ENCODE measurements at regions not wholly inside any gene's neighbourhood (a gene's known extent, or its start where the extent isn't known, plus 50 kb on each side); places are given as distances from the start of the nearest gene placed in this dataset.

DNA sequence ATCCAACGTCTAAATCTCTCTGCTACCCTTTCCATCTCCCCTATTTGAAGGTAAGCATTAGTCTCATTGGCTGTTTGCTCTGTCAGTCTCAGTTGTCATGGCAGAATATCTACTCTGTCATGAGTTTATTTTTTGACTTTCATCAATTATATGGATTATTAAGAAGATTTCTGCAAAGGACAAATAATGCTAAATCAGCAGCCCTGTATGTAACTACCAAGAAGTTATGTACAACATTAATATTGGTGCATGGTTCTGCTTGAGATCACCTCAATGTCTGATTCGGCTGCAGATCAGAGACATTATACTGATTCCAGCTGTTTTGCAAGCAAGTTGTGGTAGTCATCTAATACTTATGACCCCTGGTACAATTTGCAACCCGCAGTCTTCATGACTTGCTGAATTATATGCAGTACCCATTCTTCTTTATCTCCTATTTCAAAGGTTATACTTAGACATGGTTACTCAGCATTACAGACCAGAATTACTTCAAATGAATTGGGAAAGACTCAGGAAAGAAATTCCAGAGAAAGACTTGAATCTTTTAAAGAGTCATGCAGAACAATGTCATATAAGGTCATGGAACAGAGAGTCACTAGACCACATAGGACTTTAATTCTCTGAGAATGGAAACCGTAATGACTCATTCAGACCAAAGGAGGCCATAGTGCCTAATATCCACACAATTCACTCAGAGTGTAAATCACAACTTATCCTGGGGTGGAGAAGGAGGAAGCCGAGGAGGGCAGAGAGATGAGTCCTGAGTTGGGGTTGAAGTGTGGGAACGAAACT lies 201.4 kb downstream of the IBTK start:
- no peak overlapping the region for H3K4me3 Mint-ChIP-seq
- no peaks in the 10 kb centered on the region for H3K9me3 Mint-ChIP-seq
- no peaks in the 10 kb centered on the region for H3K4me1 Mint-ChIP-seq
- no peak overlapping the region for H3K27ac Mint-ChIP-seq
- no peaks in the 10 kb centered on the region for H3K36me3 Mint-ChIP-seq
- H3K27me3 Mint-ChIP-seq, result peaks cover 2% of the 10 kb centered on the region

DNA sequence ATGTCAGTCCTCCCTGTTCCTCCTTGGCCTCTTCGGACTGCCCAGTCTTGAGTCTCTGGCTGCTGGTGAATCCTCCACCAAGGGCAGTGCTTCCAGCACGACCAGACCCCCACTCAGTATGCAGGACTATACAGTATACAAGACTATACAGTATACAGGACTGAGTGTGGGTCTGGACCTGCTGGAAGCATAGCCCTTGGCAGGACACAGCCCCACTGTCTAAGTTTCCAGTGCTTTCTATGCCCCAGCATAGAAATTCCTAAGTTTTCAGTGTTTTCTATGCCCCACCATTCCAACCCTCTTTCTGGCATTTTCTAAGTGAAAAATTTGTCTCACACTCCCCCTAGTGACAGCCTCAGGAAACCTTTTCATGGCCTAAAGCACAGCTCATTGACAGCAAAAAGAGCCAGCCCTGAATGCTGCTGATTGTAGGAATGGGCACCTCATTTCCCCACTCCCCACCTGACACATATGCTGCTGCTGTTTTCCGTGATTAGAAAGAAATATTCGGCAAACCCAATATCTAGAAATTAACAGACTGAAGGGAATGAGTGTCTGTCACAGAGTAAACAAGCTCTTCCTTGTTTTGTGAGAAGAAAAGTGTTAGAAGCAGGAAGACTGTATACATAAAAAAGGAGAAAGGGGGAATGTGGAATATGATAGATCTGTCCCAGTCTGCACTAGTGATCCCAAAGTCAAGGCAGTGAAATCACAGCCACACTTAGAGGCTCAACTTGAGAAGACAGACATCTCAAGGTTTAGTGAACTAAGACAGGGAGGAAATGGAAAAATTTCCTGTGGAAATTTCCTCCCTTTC lies 206.9 kb downstream of the IBTK start:
- no peaks in the 10 kb centered on the region for H3K4me1 Mint-ChIP-seq
- no peaks in the 10 kb centered on the region for H3K36me3 Mint-ChIP-seq
- H3K27me3 Mint-ChIP-seq, result peaks cover 4% of the 10 kb centered on the region
- H3K9me3 Mint-ChIP-seq, result no peaks in the 10 kb centered on the region
- no peak overlapping the region for H3K27ac Mint-ChIP-seq
- H3K4me3 Mint-ChIP-seq, result no peak overlapping the region

DNA sequence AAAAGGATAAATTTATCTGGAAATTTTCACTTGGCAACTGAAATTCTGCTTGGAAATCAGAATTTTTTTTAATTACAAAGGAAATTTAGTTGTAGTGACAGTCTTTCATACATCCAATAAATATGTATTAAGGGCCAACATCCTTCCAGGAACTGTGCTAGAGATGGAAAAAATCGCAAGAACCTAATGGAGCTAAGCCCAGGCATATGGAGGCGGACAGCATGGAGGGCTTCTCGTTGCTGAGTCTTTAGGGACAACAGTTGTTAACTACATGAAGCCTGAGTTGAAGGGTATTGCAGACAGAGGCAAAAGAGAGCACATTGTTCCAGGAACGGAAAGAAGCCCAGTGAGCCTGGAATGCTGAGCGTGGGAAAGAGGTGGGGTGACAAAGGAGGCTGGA lies 208.9 kb downstream of the IBTK start:
- peaks cover 4% of the 10 kb centered on the region for H3K36me3 Mint-ChIP-seq
- peaks cover 4% of the 10 kb centered on the region for H3K27me3 Mint-ChIP-seq
- no peak overlapping the region for H3K27ac Mint-ChIP-seq
- H3K9me3 Mint-ChIP-seq, result no peaks in the 10 kb centered on the region
- H3K4me3 Mint-ChIP-seq, result no peak overlapping the region
- H3K4me1 Mint-ChIP-seq, result no peaks in the 10 kb centered on the region

DNA sequence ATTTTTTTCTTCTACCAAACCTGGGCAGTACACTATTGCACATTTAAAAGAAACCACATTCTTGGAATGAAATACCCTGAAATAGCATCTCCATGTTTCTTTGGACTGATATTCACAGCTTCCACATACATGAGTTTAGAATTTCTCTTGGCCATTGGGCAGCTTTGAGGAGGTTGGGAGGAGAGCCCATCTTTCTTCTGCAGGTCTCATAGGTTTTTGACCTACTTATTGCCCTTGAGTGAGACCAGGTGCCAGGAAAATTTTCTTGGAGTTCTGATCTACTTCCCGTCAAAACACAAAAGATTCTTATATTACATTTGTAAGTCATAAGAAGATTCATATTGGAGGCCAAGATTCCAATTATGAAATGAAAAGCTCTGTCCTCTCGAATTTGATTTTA lies 212.0 kb downstream of the IBTK start:
- Mint-ChIP-seq H3K27ac (no peak overlapping the region), H3K4me3 (no peak overlapping the region), H3K9me3 (no peaks in the 10 kb centered on the region), H3K4me1 (no peaks in the 10 kb centered on the region), H3K27me3 (peaks cover 2% of the 10 kb centered on the region), H3K36me3 (peaks cover 4% of the 10 kb centered on the region)

DNA sequence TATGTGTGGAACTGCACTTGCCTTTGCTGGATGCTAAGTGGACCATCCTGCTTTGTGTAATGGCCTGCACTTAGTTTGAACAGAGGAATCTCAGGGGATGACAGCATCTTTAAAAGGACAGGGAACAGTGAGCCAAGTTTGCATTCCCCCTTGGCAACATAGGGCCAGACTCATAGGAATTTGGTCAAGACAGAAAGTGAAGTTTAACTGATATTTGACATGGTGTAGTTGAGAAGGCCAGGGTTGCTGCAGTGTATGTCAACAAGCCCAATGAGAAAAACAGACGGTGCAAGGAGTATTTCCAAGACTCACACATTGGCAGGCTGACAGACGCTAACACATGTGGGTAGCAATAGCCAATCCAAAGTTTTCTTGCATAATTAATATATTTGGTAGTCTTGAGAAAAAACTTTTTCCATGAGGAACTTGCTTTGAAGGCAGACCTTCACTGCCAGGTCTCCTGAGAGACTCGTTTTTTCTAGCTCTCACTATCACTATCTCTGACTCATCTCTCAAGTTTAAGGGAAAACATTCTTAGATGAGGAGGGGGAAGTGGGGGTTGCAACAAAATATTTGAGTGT lies 213.8 kb downstream of the IBTK start:
- Mint-ChIP-seq H3K27ac (no peak overlapping the region), H3K9me3 (peaks cover 0 to 1% (median 0%) of the 10 kb centered on the region in 3 donors), H3K4me1 (no peaks in the 10 kb centered on the region), H3K36me3 (peaks cover 4% of the 10 kb centered on the region), H3K4me3 (no peak overlapping the region), H3K27me3 (no peaks in the 10 kb centered on the region)

DNA sequence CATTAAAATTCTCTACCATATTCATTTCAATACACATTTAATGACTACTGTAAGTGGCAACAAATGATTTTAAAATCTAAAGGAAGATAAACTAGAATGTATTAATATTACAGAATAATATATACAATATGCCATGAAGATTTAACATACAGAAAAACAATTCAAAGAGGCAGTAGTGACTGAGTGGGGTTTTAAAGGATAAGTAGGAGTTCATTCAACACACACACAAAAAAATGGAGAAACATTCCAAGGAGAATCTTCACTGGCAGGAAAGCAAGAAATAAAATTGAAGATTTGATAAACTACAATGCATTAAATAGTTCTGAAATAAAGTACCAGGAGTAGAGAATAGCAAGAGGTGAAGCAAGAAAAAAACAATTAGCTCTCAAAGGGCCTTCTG lies 215.1 kb downstream of the IBTK start:
- H3K4me3 Mint-ChIP-seq, result no peak overlapping the region
- H3K27me3 Mint-ChIP-seq, result no peaks in the 10 kb centered on the region
- peaks cover 0 to 1% (median 0%) of the 10 kb centered on the region in 3 donors for H3K9me3 Mint-ChIP-seq
- peaks cover 4% of the 10 kb centered on the region for H3K36me3 Mint-ChIP-seq
- H3K27ac Mint-ChIP-seq, result no peak overlapping the region
- H3K4me1 Mint-ChIP-seq, result no peaks in the 10 kb centered on the region

DNA sequence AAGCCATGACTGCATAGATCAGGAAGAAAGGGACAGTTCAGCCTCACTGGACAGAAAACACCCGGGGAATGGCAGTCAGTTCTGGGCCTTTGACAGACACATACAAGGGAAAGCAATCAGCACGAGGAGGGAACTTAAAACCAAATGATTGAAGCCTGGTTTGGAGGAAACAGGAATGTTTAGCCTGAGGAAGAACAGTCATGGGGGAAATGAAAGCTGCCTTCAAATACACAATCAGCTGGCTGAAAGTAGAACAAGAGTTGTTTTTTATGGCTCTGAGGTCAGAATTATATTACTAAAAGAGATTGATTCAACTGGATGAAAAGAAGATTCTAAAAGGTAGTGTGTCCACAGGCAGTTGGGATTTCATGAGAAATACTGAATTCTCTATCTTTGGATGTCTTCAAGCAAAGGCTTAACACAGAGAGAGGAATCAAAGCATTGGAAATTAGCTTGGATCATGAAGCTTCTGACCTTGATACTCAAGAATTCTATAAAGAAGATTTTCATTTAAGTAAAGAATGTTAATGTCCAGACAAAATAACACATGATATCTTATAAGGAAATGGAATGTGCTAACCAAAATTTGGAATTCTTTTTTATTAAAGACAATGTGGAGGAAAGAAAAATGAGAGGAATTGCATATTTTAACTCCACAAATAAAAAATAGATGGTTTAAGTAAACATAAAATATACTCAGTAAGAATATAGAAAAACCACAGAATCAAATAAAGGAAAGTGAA lies 216.6 kb downstream of the IBTK start:
- H3K9me3 Mint-ChIP-seq, result peaks cover 0 to 2% (median 1%) of the 10 kb centered on the region in 3 donors
- no peak overlapping the region for H3K27ac Mint-ChIP-seq
- H3K4me1 Mint-ChIP-seq, result no peaks in the 10 kb centered on the region
- no peak overlapping the region for H3K4me3 Mint-ChIP-seq
- peaks cover 4% of the 10 kb centered on the region for H3K36me3 Mint-ChIP-seq
- no peaks in the 10 kb centered on the region for H3K27me3 Mint-ChIP-seq

DNA sequence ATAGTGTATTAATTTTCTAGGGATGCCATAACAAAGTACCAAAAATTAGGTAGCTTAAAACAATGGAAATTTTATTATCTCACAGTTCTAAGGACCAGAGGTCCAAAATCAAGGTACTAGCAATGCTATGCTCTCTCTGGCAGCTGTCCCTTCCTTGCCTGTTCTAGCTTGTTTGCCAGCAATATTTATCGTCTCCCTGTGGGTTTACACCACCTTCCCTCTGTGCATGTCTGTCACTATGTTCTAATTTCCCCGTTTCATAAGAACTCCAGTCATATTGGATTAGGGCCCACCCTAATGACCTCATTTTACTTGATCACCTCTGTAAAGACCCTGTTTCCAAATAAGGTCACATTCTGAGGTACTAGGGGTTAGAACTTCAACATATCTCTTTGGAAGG lies 217.2 kb downstream of the IBTK start:
- H3K27ac Mint-ChIP-seq, result no peak overlapping the region
- no peaks in the 10 kb centered on the region for H3K4me1 Mint-ChIP-seq
- no peak overlapping the region for H3K4me3 Mint-ChIP-seq
- peaks cover 0 to 2% (median 1%) of the 10 kb centered on the region in 3 donors for H3K9me3 Mint-ChIP-seq
- no peaks in the 10 kb centered on the region for H3K27me3 Mint-ChIP-seq
- peaks cover 4% of the 10 kb centered on the region for H3K36me3 Mint-ChIP-seq

DNA sequence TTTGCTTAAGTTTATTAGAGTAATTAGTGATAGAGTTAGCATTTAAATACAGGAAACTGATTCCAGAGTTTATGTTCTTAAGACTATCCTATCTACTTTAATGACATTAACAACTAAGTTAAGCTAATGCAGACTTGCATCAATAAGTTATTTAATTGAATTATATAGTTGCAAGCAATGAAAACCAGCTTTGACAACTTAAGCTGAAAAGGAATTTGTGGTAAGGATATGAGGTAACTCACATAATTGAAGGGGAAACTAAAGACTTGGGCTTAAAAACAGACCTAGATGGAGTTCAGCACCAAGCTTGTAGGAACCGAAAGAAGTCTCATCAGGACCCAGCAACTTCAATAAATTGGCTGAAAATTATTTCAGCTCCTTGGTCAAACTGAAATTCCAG lies 222.3 kb downstream of the IBTK start:
- no peaks in the 10 kb centered on the region for H3K4me1 Mint-ChIP-seq
- H3K4me3 Mint-ChIP-seq, result no peak overlapping the region

DNA sequence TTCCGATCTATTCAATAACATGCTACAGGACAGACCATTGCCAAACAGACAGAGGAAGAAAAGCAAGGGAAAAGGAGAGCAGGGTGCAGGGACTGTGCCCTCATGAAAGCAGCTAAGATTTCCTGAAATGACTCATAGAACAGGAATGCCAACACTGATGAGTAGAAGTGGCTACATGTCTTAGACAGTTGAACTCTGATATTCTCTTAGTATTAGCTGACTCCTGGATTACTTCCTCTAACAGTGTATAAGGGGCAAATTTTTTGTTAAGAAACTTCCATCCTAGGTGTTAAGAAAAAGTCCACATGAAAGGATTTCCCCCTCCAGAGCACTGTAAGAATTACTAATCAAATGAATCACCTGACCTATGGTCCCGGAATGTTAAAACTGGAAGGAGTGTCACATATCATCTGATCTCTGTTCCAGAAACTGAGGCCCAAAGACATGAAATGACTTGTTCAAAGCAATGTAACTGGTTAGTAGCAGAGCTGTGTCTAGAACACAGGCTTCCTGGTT lies 224.9 kb downstream of the IBTK start:
- peaks cover 0 to 2% (median 0%) of the 10 kb centered on the region in 3 donors for H3K9me3 Mint-ChIP-seq
- H3K27ac Mint-ChIP-seq, result no peak overlapping the region
- H3K4me3 Mint-ChIP-seq, result no peak overlapping the region
- H3K4me1 Mint-ChIP-seq, result no peaks in the 10 kb centered on the region
- no peaks in the 10 kb centered on the region for H3K36me3 Mint-ChIP-seq
- no peaks in the 10 kb centered on the region for H3K27me3 Mint-ChIP-seq

More for the DNA sequence above, 222.3 kb downstream of the IBTK start:
- Mint-ChIP-seq H3K9me3 (peaks cover 0 to 2% (median 1%) of the 10 kb centered on the region in 3 donors), H3K27ac (no peak overlapping the region), H3K27me3 (no peaks in the 10 kb centered on the region), H3K36me3 (no peaks in the 10 kb centered on the region)

DNA sequence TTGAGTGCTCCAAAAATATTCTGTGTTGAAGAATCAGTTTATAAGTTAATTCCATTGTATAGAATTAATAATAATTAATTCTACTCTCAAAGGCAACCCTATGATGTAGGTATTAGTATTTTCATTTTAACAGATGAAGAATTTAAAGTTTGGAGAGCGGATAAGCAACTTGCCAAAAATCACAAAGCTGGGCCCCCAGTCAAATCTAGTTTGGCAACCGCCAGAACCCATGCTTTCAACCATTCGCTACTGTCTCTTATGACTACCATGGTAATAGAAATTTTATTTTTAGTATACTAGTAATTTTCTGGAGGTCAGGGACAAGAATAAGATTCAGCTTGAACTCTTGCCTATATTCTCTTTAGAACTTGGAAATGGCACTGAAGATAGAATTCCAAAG lies 229.8 kb downstream of the IBTK start:
- H3K4me1 Mint-ChIP-seq, result no peaks in the 10 kb centered on the region
- H3K27me3 Mint-ChIP-seq, result peaks cover 1% of the 10 kb centered on the region
- H3K9me3 Mint-ChIP-seq, result peaks cover 0 to 2% (median 0%) of the 10 kb centered on the region in 3 donors
- no peaks in the 10 kb centered on the region for H3K36me3 Mint-ChIP-seq
- H3K27ac Mint-ChIP-seq, result no peak overlapping the region
- H3K4me3 Mint-ChIP-seq, result no peak overlapping the region

DNA sequence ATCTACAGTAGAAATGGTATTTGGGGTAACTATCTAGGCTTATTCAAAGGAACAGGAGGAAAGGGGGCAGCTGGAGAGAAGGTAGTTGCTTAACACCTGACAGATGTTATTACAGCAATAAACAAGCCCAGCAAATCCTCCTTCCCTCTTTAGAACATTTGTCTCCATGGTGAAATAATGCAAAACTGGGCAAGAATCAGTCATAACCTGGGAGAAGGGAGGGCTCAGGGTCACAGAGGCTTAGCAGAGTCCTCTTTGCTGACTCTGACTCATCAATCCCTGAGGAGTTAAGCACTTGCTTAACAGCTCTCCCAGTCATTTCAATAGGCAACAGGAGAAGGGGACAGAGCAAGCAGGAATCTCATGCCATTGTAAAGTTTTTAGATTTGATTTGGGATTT lies 230.3 kb downstream of the IBTK start:
- no peaks in the 10 kb centered on the region for H3K36me3 Mint-ChIP-seq
- no peaks in the 10 kb centered on the region for H3K4me1 Mint-ChIP-seq
- H3K9me3 Mint-ChIP-seq, result peaks cover 0 to 2% (median 0%) of the 10 kb centered on the region in 3 donors
- H3K4me3 Mint-ChIP-seq, result no peak overlapping the region
- no peak overlapping the region for H3K27ac Mint-ChIP-seq
- peaks cover 1% of the 10 kb centered on the region for H3K27me3 Mint-ChIP-seq

DNA sequence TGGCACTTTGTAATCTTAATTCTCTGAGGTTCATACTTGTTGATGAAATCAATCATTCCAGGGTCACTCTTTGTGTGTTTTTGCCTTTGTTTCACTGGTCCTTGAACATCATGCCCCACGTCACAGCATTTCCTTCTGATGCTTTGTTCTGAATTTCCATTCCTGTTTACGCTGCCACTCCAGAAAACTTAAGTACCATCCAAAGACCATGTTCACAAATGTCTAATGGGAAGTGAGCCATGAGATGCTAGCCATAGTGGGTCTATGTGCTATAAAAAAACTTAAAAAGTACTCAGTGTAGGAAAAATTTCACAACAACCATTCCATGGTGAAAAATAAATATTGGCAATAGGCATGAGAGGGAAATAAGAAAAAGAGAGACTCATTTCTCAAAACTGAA lies 232.0 kb downstream of the IBTK start:
- Mint-ChIP-seq H3K4me1 (no peaks in the 10 kb centered on the region), H3K9me3 (peaks cover 0 to 2% (median 0%) of the 10 kb centered on the region in 3 donors), H3K27ac (no peak overlapping the region)

DNA sequence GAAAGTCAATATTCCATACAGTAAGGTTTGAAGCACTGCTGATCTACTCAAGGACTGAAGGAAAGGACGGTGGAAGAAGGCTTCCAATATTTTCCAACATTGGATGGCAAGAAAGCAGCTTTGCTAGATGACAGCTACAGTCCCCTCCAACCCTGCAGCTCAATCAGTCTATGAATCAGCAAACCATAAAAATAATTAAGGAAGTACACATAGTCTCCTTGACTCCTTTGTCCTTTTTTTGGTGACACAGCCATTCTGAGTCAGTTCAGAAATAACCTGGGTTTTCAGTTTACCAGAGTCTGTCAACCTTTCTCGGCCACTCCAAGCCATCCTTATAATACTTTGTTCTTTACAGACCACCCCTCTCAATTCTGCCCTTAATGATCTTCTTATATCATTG lies 232.5 kb downstream of the IBTK start:
- peaks cover 0 to 2% (median under 1%) of the 10 kb centered on the region in 3 donors for H3K9me3 Mint-ChIP-seq
- peaks cover 1% of the 10 kb centered on the region for H3K27me3 Mint-ChIP-seq
- H3K36me3 Mint-ChIP-seq, result no peaks in the 10 kb centered on the region
- no peak overlapping the region for H3K4me3 Mint-ChIP-seq
- no peaks in the 10 kb centered on the region for H3K4me1 Mint-ChIP-seq
- no peak overlapping the region for H3K27ac Mint-ChIP-seq

More for the DNA sequence above, 232.0 kb downstream of the IBTK start:
- peaks cover 1% of the 10 kb centered on the region for H3K27me3 Mint-ChIP-seq
- H3K36me3 Mint-ChIP-seq, result no peaks in the 10 kb centered on the region
- no peak overlapping the region for H3K4me3 Mint-ChIP-seq

Measured in IgD-negative memory B cell (primary cell).